GM23338 (cell line): ENCODE measurements at regions not wholly inside any gene's neighbourhood (a gene's known extent, or its start where the extent isn't known, plus 50 kb on each side); places are given as distances from the start of the nearest gene placed in this dataset.

Source experiments
- CREB1 ChIP-seq: fragments of 250-450 bp; sonication (Bioruptor Pico); IDR thresholded peaks from 2 replicates; pipeline ENCODE4 v1.5.0; 2020; ENCODE audit warnings: low read depth, mild to moderate bottlenecking, moderate library complexity
- EZH2 ChIP-seq: fragments of 200-600 bp; sonication (generic); IDR thresholded peaks from one replicate; pipeline ENCODE4 v1.8.0; 2017; ENCODE audit warnings: antibody characterized with exemption, mild to moderate bottlenecking, low read depth; ENCODE audit not compliant: unreplicated experiment
- EZH2phosphoT487 ChIP-seq: fragments of 200-600 bp; sonication (generic); IDR thresholded peaks from one replicate; pipeline ENCODE4 v1.8.1; 2018; ENCODE audit warnings: antibody characterized with exemption; ENCODE audit not compliant: unreplicated experiment
- JUNB ChIP-seq: IDR thresholded peaks from one replicate; pipeline ENCODE4 v1.6.1; 2016; ENCODE audit warnings: antibody characterized with exemption; ENCODE audit not compliant: unreplicated experiment
- NANOG ChIP-seq: IDR thresholded peaks from 2 replicates; pipeline ENCODE4 v1.6.1; 2016; ENCODE audit warnings: antibody characterized with exemption, borderline replicate concordance
- POLR2AphosphoS5 ChIP-seq: IDR thresholded peaks from 2 replicates; pipeline ENCODE4 v1.6.1; 2016; ENCODE audit warnings: antibody characterized with exemption, low read depth
- STAT1 ChIP-seq: IDR thresholded peaks from one replicate; pipeline ENCODE4 v1.6.1; 2016; ENCODE audit warnings: antibody characterized with exemption; ENCODE audit not compliant: unreplicated experiment
- ZNF114 ChIP-seq: fragments of 250-450 bp; sonication (Bioruptor Pico); IDR thresholded peaks from 2 replicates; pipeline ENCODE4 v1.5.0; 2020; ENCODE audit warnings: mild to moderate bottlenecking, moderate library complexity
- TF ChIP-seq, protein P1 (sequence below), 2 experiments: fragments of 200-600 bp in 1 of 2; sonication (generic) in 1 of 2; conservative IDR thresholded peaks; 2 replicates each; pipeline versions ENCODE4 v1.5.1 to v1.6.1; 2016 to 2017; ENCODE audit warnings: antibody characterized with exemption in 2 of 2, low read depth in 2 of 2, mild to moderate bottlenecking in 2 of 2, moderate library complexity in 1 of 2
- TF ChIP-seq, protein P2 (sequence below): IDR thresholded peaks from one replicate; pipeline ENCODE4 v1.6.1; 2018; ENCODE audit warnings: antibody characterized with exemption; ENCODE audit not compliant: unreplicated experiment

DNA sequence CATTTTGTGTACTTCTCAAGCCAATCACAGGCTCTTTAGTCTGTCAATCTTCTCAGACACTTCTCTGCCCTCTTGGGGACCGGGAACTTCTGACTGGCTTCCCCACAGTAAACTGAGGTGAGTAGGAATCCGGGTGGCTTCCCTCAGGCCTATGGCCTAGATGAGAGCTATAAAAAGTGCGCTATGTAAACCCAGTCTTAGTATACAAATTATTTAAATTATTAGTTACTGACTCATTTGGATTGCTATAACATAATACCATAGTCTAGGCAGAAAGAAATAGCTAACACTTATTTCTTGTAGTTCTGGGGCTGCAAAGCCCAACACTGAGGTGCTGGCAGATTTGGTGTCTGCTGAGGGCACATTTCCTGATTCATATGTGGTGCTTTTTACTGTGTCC, 109.2 kb upstream of the MCHR2 start:
- TF ChIP-seq, protein P1, sequence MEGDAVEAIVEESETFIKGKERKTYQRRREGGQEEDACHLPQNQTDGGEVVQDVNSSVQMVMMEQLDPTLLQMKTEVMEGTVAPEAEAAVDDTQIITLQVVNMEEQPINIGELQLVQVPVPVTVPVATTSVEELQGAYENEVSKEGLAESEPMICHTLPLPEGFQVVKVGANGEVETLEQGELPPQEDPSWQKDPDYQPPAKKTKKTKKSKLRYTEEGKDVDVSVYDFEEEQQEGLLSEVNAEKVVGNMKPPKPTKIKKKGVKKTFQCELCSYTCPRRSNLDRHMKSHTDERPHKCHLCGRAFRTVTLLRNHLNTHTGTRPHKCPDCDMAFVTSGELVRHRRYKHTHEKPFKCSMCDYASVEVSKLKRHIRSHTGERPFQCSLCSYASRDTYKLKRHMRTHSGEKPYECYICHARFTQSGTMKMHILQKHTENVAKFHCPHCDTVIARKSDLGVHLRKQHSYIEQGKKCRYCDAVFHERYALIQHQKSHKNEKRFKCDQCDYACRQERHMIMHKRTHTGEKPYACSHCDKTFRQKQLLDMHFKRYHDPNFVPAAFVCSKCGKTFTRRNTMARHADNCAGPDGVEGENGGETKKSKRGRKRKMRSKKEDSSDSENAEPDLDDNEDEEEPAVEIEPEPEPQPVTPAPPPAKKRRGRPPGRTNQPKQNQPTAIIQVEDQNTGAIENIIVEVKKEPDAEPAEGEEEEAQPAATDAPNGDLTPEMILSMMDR (conservative IDR thresholded peaks at IDR 0.05; ENCODE audit: low read depth in 2 of 2): no peak
- TF ChIP-seq EZH2phosphoT487: no peak
- TF ChIP-seq EZH2: no peak
- TF ChIP-seq CREB1 (CRISPR knock-in tag): no peak
- TF ChIP-seq POLR2AphosphoS5: no peak
- TF ChIP-seq STAT1: no peak
- TF ChIP-seq, protein P2, sequence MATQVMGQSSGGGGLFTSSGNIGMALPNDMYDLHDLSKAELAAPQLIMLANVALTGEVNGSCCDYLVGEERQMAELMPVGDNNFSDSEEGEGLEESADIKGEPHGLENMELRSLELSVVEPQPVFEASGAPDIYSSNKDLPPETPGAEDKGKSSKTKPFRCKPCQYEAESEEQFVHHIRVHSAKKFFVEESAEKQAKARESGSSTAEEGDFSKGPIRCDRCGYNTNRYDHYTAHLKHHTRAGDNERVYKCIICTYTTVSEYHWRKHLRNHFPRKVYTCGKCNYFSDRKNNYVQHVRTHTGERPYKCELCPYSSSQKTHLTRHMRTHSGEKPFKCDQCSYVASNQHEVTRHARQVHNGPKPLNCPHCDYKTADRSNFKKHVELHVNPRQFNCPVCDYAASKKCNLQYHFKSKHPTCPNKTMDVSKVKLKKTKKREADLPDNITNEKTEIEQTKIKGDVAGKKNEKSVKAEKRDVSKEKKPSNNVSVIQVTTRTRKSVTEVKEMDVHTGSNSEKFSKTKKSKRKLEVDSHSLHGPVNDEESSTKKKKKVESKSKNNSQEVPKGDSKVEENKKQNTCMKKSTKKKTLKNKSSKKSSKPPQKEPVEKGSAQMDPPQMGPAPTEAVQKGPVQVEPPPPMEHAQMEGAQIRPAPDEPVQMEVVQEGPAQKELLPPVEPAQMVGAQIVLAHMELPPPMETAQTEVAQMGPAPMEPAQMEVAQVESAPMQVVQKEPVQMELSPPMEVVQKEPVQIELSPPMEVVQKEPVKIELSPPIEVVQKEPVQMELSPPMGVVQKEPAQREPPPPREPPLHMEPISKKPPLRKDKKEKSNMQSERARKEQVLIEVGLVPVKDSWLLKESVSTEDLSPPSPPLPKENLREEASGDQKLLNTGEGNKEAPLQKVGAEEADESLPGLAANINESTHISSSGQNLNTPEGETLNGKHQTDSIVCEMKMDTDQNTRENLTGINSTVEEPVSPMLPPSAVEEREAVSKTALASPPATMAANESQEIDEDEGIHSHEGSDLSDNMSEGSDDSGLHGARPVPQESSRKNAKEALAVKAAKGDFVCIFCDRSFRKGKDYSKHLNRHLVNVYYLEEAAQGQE: no peak
- no peak for TF ChIP-seq JUNB
- no peak for TF ChIP-seq NANOG
- no peak for TF ChIP-seq ZNF114
